ENCODE measurements at regions not wholly inside any gene's neighbourhood (a gene's known extent, or its start where the extent isn't known, plus 50 kb on each side); places are given as distances from the start of the nearest gene placed in this dataset.

- DNase-seq (ENCODE audit: low read depth): no peak
- no peak for TF ChIP-seq CTCF (conservative IDR thresholded peaks at IDR 0.05; ENCODE audit: control insufficient read depth, insufficient read depth, low read depth, low read length)
Observed at GRCh38 chr4:138092060-138092459, 150.1 kb downstream of the SLC7A11 start.

GRCh38 chr4:138090918-138091676 lies 151.1 kb downstream of the SLC7A11 start:
- no peak for DNase-seq (ENCODE audit: low read depth)
- no peak overlapping the region for H3K4me3 ChIP-seq (ENCODE audit: control insufficient read depth, low read depth, low read length)
- no peak for TF ChIP-seq CTCF (conservative IDR thresholded peaks at IDR 0.05; ENCODE audit: control insufficient read depth, insufficient read depth, low read depth, low read length)

More at GRCh38 chr4:138092060-138092459, 150.1 kb downstream of the SLC7A11 start:
- no peak overlapping the region for H3K4me3 ChIP-seq (ENCODE audit: control insufficient read depth, low read depth, low read length)

GRCh38 chr4:138090150-138090917 lies 151.8 kb downstream of the SLC7A11 start:
- H3K4me3 ChIP-seq (ENCODE audit: control insufficient read depth, low read depth, low read length): peak overlapping the region; percentile 43
- peak; percentile 72 for TF ChIP-seq CTCF (conservative IDR thresholded peaks at IDR 0.05; ENCODE audit: control insufficient read depth, insufficient read depth, low read depth, low read length)
- peak; percentile 84 for DNase-seq (ENCODE audit: low read depth)

GRCh38 chr4:138088449-138089208 lies 153.5 kb downstream of the SLC7A11 start:
- DNase-seq (ENCODE audit: low read depth): no peak
- no peak for TF ChIP-seq CTCF (conservative IDR thresholded peaks at IDR 0.05; ENCODE audit: control insufficient read depth, insufficient read depth, low read depth, low read length)
- no peak overlapping the region for H3K4me3 ChIP-seq (ENCODE audit: control insufficient read depth, low read depth, low read length)

- H3K4me3 ChIP-seq (ENCODE audit: control insufficient read depth, low read depth, low read length): no peak overlapping the region
- no peak for TF ChIP-seq CTCF (conservative IDR thresholded peaks at IDR 0.05; ENCODE audit: control insufficient read depth, insufficient read depth, low read depth, low read length)
- DNase-seq (ENCODE audit: low read depth): no peak
Observed at GRCh38 chr4:138087066-138087719, 155.0 kb downstream of the SLC7A11 start.

GRCh38 chr4:138086611-138087041 lies 155.5 kb downstream of the SLC7A11 start:
- no peak overlapping the region for H3K4me3 ChIP-seq (ENCODE audit: control insufficient read depth, low read depth, low read length)
- no peak for TF ChIP-seq CTCF (conservative IDR thresholded peaks at IDR 0.05; ENCODE audit: control insufficient read depth, insufficient read depth, low read depth, low read length)
- no peak for DNase-seq (ENCODE audit: low read depth)

Measured in fibroblast of mammary gland (primary cell).